ENCODE measurements at regions not wholly inside any gene's neighbourhood (a gene's known extent, or its start where the extent isn't known, plus 50 kb on each side); places are given as distances from the start of the nearest gene placed in this dataset.

GRCh38 chr3:197611255-197611654 lies 55.5 kb upstream of the BDH1 start:
- TF ChIP-seq CTCF (IDR thresholded peaks at IDR 0.05) (no peak), EZH2 (IDR thresholded peaks at IDR 0.05) (no peak)
